Spinal cord (tissue), 9 donors: ENCODE measurements at regions not wholly inside any gene's neighbourhood (a gene's known extent, or its start where the extent isn't known, plus 50 kb on each side); places are given as distances from the start of the nearest gene placed in this dataset.

Experiments used
- DNase-seq, 6 donors: peaks; one replicate each; pipeline versions ENCODE4 v3.0.0 to v3.0.0-alpha.2; 2013 to 2015; ENCODE audit warnings: low spot score in 6 of 6, low read depth in 4 of 6
- H3K27ac ChIP-seq: one replicate; pipeline ENCODE4 v1.5.1; 2013; ENCODE audit warnings: low read depth, low read length, control low read depth
- H3K27me3 ChIP-seq: one replicate; pipeline ENCODE4 v1.6.1; 2013; ENCODE audit warnings: low read length; ENCODE audit not compliant: control insufficient read depth, insufficient read depth
- H3K36me3 ChIP-seq: one replicate; pipeline ENCODE4 v1.6.1; 2013; ENCODE audit warnings: low read length; ENCODE audit not compliant: control insufficient read depth, insufficient read depth
- H3K4me1 ChIP-seq: one replicate; pipeline ENCODE4 v1.6.1; 2013; ENCODE audit warnings: low read length; ENCODE audit not compliant: control insufficient read depth, insufficient read depth
- H3K4me3 ChIP-seq: one replicate; pipeline ENCODE4 v1.5.1; 2013; ENCODE audit warnings: low read depth, low read length, control low read depth
- H3K9me3 ChIP-seq: one replicate; pipeline ENCODE4 v1.6.1; 2013; ENCODE audit warnings: low read length; ENCODE audit not compliant: control insufficient read depth, insufficient read depth
- WGBS: methylation state at CpG from one replicate; pipeline ENCODE4 v1.1.5; 2013; ENCODE audit warnings: missing lambda C conversion rate; ENCODE audit not compliant: insufficient coverage; 5-methylcytosine and 5-hydroxymethylcytosine counted together
- donor health status: healthy.

DNA sequence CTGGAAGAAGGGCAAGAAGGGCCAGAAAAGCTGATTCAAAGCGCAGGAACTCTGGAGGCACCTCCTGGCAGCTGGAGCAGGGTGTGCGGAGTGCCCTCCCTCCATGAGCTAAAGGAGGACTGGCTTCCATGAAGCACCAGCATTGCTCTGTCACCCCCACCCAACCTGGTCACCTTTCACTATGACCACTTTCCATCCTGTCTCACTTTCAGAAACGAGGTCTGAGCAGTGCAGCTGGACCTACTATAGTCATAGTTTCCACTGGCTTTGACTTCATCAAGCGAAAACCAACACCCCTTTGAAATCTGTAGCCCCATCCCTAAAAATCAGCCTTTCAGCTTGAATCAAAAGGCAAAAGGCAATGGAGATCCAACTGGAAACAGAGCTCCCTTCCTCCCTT is 84.8 kb upstream of the CACNA1E start:
- Histone ChIP-seq H3K36me3 (no peaks in the 10 kb centered on the region), H3K4me3 (no peak overlapping the region), H3K27ac (no peak overlapping the region), H3K9me3 (no peaks in the 10 kb centered on the region), H3K4me1 (peaks cover 7% of the 10 kb centered on the region), H3K27me3 (no peaks in the 10 kb centered on the region)
- no peak for DNase-seq
- WGBS = 91% methylated on average over 4 of the region's 4 CpGs

DNA sequence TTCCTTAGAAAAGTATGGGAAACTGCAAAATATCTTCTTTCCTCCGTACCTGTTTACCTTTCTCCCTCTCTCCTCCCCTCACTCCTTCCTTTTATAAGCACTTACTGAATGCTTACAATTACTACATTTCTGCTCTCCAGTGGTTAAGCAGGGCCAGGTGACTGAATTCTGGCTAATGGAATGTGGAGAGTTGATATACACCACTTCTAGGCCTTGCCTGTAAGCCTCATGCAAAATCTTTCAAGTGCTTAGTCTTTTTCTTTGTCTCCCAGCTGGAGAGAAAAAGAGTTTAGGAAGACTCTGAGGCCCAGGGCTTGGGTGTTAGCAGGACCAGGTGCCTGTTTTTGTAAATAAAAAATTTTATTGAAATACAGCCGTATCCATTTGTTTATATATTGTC is 77.7 kb upstream of the CACNA1E start:
- no peak overlapping the region for H3K4me3 ChIP-seq
- no CpG with 5 or more reads among the region's 2 CpGs for WGBS
- H3K36me3 ChIP-seq = no peaks in the 10 kb centered on the region
- no peak for DNase-seq
- no peak overlapping the region for H3K27ac ChIP-seq
- no peaks in the 10 kb centered on the region for H3K4me1 ChIP-seq
- H3K9me3 ChIP-seq = no peaks in the 10 kb centered on the region
- H3K27me3 ChIP-seq = no peaks in the 10 kb centered on the region

DNA sequence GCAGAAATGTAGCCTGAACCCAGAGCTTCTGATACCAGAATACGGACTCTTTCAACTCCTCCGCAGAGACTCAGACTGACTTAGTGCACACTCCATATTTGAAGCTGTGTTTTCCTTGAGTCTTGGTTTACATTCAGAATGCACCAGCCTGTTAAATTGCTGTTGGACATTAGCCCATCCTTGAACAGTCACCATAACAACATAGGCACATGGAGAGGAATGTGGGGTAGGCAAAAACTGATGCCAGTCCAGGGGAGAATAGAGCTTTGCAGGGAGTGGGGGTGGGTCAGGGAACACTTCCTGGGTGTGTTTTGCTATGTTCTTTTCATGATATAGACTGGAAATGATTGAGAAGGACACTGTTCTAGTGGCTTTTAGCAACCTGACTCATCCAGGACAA is 76.3 kb upstream of the CACNA1E start:
- Histone ChIP-seq H3K27me3 (no peaks in the 10 kb centered on the region), H3K27ac (no peak overlapping the region), H3K36me3 (no peaks in the 10 kb centered on the region), H3K4me3 (no peak overlapping the region), H3K4me1 (no peaks in the 10 kb centered on the region), H3K9me3 (no peaks in the 10 kb centered on the region)
- no CpG with 5 or more reads among the region's 2 CpGs for WGBS
- DNase-seq = peak in 4 of 6 donors; percentile 61 to 88 (median 76)

DNA sequence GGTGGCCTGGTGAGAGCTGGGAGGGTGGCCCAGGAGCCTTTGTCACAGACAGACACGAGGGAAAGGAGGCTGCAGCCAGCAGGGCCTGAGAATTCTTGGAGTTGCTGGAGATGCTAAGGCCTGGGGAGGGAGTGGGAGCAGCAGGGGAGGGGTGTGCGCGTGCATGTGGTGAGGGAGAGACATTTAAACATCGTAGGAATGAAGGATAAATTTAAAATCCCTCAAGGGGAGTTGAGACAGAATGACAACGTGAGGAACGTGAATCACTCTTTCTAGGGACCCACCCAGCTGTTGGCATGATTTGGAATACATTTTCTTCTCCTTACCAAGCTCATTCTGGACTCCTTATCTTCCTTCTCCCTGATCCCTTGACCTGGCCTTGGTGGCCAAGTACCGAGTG is 73.3 kb upstream of the CACNA1E start:
- DNase-seq = no peak
- H3K27ac ChIP-seq = no peak overlapping the region
- no peaks in the 10 kb centered on the region for H3K4me1 ChIP-seq
- no peaks in the 10 kb centered on the region for H3K27me3 ChIP-seq
- no peak overlapping the region for H3K4me3 ChIP-seq
- H3K36me3 ChIP-seq = peaks cover 7% of the 10 kb centered on the region
- no peaks in the 10 kb centered on the region for H3K9me3 ChIP-seq
- WGBS = 76% methylated on average over 7 of the region's 7 CpGs

DNA sequence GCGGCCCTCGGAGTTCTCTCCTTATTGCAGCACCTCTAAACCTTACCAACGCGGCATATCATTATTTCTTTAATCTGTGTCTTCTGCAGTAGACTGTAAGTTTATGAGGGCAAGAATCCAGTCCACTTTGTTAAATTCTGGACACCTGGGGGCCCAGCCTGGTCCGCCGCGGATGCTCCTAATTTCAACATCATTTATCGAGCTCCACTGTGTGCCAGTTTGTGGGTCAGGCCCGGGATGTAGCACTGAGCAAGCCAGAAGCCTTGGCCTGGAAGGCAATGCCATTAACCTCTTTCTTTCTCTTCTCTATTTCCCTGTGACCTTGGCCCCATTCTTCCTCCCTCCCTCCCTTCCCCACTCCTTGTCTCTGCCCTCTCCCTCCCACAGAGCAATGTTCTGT is 70.6 kb upstream of the CACNA1E start:
- peaks cover 7% of the 10 kb centered on the region for H3K36me3 ChIP-seq
- no peaks in the 10 kb centered on the region for H3K27me3 ChIP-seq
- WGBS = 93% methylated on average over 5 of the region's 9 CpGs
- H3K4me3 ChIP-seq = no peak overlapping the region
- H3K4me1 ChIP-seq = no peaks in the 10 kb centered on the region
- no peak overlapping the region for H3K27ac ChIP-seq
- no peaks in the 10 kb centered on the region for H3K9me3 ChIP-seq
- DNase-seq = no peak

DNA sequence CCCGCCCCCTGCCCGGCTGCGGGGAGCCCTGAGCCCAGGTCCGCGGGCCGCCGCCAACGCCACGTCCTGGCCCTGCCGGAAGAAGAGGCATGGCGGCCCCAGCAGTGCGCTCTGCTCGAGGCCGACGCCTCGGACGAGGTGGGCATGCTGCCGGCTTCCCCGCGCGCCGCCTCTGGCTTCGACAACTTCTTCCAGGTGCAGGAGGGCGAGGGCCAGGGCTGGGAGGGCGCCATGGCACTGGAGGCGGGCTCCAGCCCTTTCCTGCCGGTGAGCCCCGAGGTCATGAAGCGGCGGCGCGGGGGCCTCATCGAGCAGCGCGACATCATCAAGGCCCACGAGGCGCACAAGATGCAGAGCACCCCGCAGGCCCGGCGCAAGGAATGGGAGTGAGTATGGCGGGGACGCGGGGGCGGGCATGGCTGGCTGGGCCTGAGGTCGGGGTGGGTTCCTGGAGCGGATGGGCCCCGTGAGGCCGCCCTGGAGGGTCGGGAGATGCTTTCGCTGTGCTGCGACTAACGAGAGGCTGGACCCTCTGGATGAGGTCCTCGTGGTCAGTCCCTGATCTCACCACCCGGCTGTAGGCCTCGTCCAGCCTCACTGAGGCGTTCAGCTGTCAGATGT is 70.0 kb upstream of the CACNA1E start:
- Histone ChIP-seq H3K27ac (no peak overlapping the region), H3K36me3 (peaks cover 7% of the 10 kb centered on the region), H3K4me3 (no peak overlapping the region), H3K4me1 (no peaks in the 10 kb centered on the region), H3K9me3 (no peaks in the 10 kb centered on the region), H3K27me3 (no peaks in the 10 kb centered on the region)
- 94% methylated on average over 49 of the region's 56 CpGs for WGBS
- no peak for DNase-seq

DNA sequence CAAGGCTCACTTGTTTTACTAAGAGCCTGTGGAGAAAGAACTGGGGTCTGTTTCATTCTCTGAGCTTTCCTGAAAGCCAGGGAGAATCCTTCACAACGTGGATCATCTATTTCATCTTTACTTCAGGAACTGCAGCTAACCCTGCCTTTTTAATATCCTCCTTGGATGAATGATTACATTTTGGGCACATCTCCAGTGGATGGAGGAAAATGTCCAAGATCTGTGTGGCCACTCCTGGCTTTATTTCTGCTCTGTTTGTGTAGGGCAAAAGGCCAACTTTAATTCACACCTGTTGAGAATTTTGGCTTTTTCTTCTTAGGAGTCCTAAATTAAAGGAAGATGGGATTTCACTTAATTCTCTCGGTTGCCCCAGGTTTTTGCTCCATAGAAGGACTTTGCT is 69.5 kb upstream of the CACNA1E start:
- WGBS = no CpG with 5 or more reads among the region's 2 CpGs
- Histone ChIP-seq H3K9me3 (no peaks in the 10 kb centered on the region), H3K27ac (no peak overlapping the region), H3K27me3 (no peaks in the 10 kb centered on the region), H3K4me3 (no peak overlapping the region), H3K4me1 (no peaks in the 10 kb centered on the region), H3K36me3 (peaks cover 7% of the 10 kb centered on the region)
- no peak for DNase-seq

DNA sequence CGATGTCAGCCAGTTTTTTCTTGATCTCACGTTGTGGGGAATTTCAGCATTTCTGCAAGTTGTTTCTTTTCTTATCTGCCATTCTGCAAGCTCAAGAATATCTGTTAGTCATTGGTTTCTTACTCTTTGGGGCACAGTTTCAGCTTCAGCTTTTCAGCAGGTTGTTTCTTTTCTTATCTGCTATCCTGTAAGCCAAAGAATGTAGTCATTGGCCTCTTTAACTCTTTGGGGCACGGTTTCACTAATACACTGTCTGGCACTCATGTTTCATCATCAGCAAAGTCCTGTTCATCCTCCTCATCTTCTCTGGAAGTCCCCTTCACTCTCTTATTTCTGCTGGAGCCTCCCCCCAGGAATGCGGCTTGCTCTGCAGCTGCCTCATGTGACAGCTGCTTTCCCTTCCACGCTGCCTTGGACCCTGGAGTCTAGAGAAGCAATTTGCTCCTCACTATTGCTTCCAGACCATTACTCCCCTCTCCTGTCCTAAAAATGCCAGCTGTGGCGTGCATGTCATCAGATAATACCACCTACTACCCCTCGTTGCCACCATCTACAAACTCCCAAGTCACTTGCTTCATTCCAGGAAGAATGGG is 67.0 kb upstream of the CACNA1E start:
- Histone ChIP-seq H3K27ac (no peak overlapping the region), H3K4me1 (no peaks in the 10 kb centered on the region), H3K4me3 (no peak overlapping the region)

DNA sequence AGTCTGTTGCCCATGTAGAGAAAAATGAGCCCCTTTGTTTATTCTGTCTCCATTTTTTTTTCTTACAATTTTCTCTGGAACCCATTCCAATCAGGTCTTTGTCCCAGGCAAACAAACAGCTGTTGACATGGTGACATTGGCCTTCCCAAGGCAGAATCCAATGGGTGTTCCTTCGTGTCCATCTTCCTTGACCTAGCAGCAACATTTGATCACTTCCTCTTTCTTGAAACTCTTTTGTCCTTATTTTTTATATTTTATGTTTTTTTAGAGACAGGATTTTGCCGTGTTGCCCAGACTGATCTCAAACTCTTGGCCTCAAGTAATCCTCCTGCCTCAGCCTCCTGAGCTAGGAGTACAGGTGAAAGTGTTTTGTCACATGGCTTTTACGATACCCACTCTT is 65.4 kb upstream of the CACNA1E start:
- WGBS = no CpG with 5 or more reads among the region's 3 CpGs
- peak in 1 of 6 donors; percentile 23 for DNase-seq
- Histone ChIP-seq H3K4me1 (no peaks in the 10 kb centered on the region), H3K27ac (no peak overlapping the region), H3K27me3 (no peaks in the 10 kb centered on the region), H3K4me3 (no peak overlapping the region), H3K36me3 (peaks cover 7% of the 10 kb centered on the region), H3K9me3 (no peaks in the 10 kb centered on the region)

More for the DNA sequence above, 67.0 kb upstream of the CACNA1E start:
- peaks cover 7% of the 10 kb centered on the region for H3K36me3 ChIP-seq
- H3K9me3 ChIP-seq = no peaks in the 10 kb centered on the region
- no peaks in the 10 kb centered on the region for H3K27me3 ChIP-seq
- DNase-seq = no peak
- 84% methylated on average over 7 of the region's 7 CpGs for WGBS

DNA sequence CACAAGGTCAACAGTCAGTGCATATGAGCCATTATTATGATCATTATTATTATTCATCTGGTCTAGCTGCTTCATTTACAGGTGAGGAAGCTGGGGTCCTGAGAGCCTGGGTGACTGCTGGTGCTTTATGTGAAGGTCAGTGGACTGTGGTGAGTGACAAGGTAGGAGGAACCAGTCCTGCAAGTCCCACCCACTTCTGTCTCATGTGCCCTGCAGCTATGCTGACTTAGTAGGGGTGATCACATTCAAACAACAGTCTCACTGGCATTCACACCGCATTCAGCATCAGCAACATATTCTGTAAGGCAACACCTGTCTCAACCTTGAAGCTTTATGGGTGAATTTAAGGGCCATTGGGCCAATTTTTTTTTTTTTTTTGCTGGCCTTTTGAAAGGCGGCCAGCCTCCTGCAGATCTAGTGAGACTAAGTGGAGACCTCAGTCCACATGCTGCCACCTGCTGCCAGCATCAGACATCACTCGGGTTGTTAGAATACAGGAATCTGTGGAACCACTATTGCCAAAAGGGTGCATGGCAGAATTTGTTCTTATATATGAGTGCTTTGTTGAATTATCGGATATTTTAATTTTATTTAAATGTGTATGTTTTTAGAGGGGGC is 59.9 kb upstream of the CACNA1E start:
- no peaks in the 10 kb centered on the region for H3K36me3 ChIP-seq
- peak in 5 of 6 donors; percentile 50 to 93 (median 68) for DNase-seq
- 10% methylated on average over 2 of the region's 4 CpGs for WGBS

More for the DNA sequence above, 59.9 kb upstream of the CACNA1E start:
- Histone ChIP-seq H3K4me1 (peaks cover 14% of the 10 kb centered on the region), H3K4me3 (no peak overlapping the region), H3K9me3 (no peaks in the 10 kb centered on the region), H3K27me3 (no peaks in the 10 kb centered on the region), H3K27ac (no peak overlapping the region)
